Nephron (organoid): ENCODE measurements at regions not wholly inside any gene's neighbourhood (a gene's known extent, or its start where the extent isn't known, plus 50 kb on each side); places are given as distances from the start of the nearest gene placed in this dataset.

Source experiments
- H3K27ac Mint-ChIP-seq, 3 experiments: 2 replicates each; pipeline ENCODE4 v1.8.0; 2020; ENCODE audit warnings: mixed read lengths in 3 of 3, mild to moderate bottlenecking in 2 of 3, moderate library complexity in 1 of 3
- H3K27me3 Mint-ChIP-seq: 2 replicates; pipeline ENCODE4 v1.8.0; 2021; ENCODE audit warnings: low read depth, mild to moderate bottlenecking, moderate library complexity, mixed read lengths
- H3K36me3 Mint-ChIP-seq: 2 replicates; pipeline ENCODE4 v1.8.0; 2020; ENCODE audit warnings: low read depth, mixed read lengths
- H3K4me1 Mint-ChIP-seq: 2 replicates; pipeline ENCODE4 v1.8.0; 2020; ENCODE audit warnings: mixed read lengths
- H3K4me3 Mint-ChIP-seq, 3 experiments: 2 replicates each; pipeline ENCODE4 v1.8.0; 2020; ENCODE audit warnings: mild to moderate bottlenecking in 3 of 3, mixed read lengths in 3 of 3, moderate library complexity in 2 of 3
- H3K9me3 Mint-ChIP-seq: 2 replicates; pipeline ENCODE4 v1.8.0; 2020; ENCODE audit warnings: mixed read lengths
- TF ChIP-seq, protein P1 (sequence below), 3 experiments: fragments of 200-600 bp; sonication (generic); IDR thresholded peaks; one replicate each; pipeline ENCODE4 v1.5.0; 2021; ENCODE audit warnings: antibody characterized with exemption in 3 of 3; ENCODE audit not compliant: unreplicated experiment in 3 of 3

GRCh38 chr14:96997269-96997668 is 200.1 kb downstream of the VRK1 start:
- H3K27me3 Mint-ChIP-seq, result peaks cover 14% of the 10 kb centered on the region

DNA sequence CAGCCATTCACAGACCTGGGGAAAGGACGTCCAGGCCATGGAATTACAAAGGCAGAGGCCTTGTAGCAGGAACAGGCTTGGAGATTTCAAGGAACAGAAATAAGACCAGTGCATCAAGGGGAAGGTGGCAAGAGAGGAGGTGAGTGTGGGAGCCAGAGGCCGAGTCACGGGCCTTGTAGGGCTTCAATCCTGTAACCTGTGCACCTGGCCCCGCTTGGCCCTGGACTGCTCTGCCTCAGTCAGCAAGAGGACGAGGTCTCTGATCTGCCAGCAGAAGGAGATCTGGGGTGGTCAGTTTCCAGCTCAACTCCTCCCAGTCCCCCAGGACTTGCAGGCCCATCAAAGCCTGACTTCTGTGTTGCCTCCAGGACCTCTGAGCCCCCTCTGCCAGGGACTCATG is 200.8 kb downstream of the VRK1 start:
- TF ChIP-seq, protein P1, sequence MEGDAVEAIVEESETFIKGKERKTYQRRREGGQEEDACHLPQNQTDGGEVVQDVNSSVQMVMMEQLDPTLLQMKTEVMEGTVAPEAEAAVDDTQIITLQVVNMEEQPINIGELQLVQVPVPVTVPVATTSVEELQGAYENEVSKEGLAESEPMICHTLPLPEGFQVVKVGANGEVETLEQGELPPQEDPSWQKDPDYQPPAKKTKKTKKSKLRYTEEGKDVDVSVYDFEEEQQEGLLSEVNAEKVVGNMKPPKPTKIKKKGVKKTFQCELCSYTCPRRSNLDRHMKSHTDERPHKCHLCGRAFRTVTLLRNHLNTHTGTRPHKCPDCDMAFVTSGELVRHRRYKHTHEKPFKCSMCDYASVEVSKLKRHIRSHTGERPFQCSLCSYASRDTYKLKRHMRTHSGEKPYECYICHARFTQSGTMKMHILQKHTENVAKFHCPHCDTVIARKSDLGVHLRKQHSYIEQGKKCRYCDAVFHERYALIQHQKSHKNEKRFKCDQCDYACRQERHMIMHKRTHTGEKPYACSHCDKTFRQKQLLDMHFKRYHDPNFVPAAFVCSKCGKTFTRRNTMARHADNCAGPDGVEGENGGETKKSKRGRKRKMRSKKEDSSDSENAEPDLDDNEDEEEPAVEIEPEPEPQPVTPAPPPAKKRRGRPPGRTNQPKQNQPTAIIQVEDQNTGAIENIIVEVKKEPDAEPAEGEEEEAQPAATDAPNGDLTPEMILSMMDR (IDR thresholded peaks at IDR 0.05; ENCODE audit: unreplicated experiment in 3 of 3), result no peak
- Mint-ChIP-seq H3K27ac (no peak overlapping the region), H3K9me3 (no peaks in the 10 kb centered on the region), H3K4me3 (no peak overlapping the region), H3K36me3 (no peaks in the 10 kb centered on the region), H3K27me3 (peaks cover 10% of the 10 kb centered on the region), H3K4me1 (no peaks in the 10 kb centered on the region)

More at GRCh38 chr14:96997269-96997668, 200.1 kb downstream of the VRK1 start:
- Mint-ChIP-seq H3K27ac (no peak overlapping the region), H3K9me3 (no peaks in the 10 kb centered on the region), H3K4me1 (no peaks in the 10 kb centered on the region), H3K36me3 (no peaks in the 10 kb centered on the region), H3K4me3 (no peak overlapping the region)
- TF ChIP-seq, protein P1 (IDR thresholded peaks at IDR 0.05; ENCODE audit: unreplicated experiment in 3 of 3), result no peak

DNA sequence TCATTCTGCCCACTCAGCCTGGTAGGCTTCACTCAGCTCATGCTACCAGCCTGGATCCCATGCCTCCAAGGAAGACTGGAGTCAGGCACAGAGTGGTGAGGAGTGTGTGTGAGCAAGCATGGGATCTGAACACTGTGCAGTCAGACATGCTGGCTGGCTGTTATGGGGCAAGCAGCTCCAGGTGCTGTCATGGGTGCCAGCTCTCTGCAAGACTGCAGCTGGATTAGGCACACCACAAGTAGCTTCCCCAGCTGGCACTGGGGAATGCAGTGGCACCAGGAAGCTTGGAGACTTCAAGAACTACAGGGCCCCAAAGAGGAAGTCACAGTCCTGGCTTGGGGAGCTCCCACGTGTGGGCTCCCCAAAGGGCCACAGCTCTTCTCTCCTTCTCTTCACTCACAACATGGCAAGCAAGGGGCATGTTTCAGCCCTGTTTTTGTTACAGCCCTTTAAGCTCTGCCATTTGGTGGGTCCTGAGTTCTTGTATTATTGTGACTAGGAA is 202.5 kb downstream of the VRK1 start:
- peaks cover 4% of the 10 kb centered on the region for H3K27me3 Mint-ChIP-seq

GRCh38 chr14:97002454-97002853 is 205.3 kb downstream of the VRK1 start:
- H3K4me1 Mint-ChIP-seq, result no peaks in the 10 kb centered on the region
- no peaks in the 10 kb centered on the region for H3K36me3 Mint-ChIP-seq
- H3K27me3 Mint-ChIP-seq, result no peaks in the 10 kb centered on the region
- H3K4me3 Mint-ChIP-seq, result no peak overlapping the region
- TF ChIP-seq, protein P1 (IDR thresholded peaks at IDR 0.05; ENCODE audit: unreplicated experiment in 3 of 3), result no peak
- H3K9me3 Mint-ChIP-seq, result no peaks in the 10 kb centered on the region
- no peak overlapping the region for H3K27ac Mint-ChIP-seq

More for the DNA sequence above, 202.5 kb downstream of the VRK1 start:
- no peaks in the 10 kb centered on the region for H3K36me3 Mint-ChIP-seq
- H3K9me3 Mint-ChIP-seq, result no peaks in the 10 kb centered on the region
- no peaks in the 10 kb centered on the region for H3K4me1 Mint-ChIP-seq
- H3K27ac Mint-ChIP-seq, result no peak overlapping the region
- TF ChIP-seq, protein P1 (IDR thresholded peaks at IDR 0.05; ENCODE audit: unreplicated experiment in 3 of 3), result no peak
- H3K4me3 Mint-ChIP-seq, result no peak overlapping the region

DNA sequence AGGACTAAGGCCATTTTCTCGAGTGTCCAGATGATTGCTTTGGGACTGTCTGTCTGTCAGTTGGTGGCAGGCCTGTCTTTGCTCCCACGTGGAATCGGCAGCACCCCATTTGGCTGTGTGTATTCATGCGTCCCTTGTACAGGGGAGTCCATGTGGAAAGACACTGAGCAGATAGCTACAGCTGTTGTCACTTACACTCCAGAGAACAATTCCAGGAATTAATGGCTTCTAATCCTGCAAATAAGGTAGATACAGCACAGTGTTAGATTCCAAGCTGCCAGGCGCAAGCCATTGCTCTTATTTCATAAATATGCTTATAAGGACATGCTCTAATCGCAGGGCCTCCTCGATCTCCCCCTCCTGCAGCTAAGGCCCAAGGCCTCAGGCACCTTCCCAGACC is 208.8 kb downstream of the VRK1 start:
- no peak overlapping the region for H3K4me3 Mint-ChIP-seq
- peaks cover 5% of the 10 kb centered on the region for H3K27me3 Mint-ChIP-seq
- no peaks in the 10 kb centered on the region for H3K36me3 Mint-ChIP-seq
- no peaks in the 10 kb centered on the region for H3K4me1 Mint-ChIP-seq
- TF ChIP-seq, protein P1 (IDR thresholded peaks at IDR 0.05; ENCODE audit: unreplicated experiment in 3 of 3), result no peak
- no peaks in the 10 kb centered on the region for H3K9me3 Mint-ChIP-seq
- no peak overlapping the region for H3K27ac Mint-ChIP-seq

- H3K27ac Mint-ChIP-seq, result no peak overlapping the region
- H3K36me3 Mint-ChIP-seq, result no peaks in the 10 kb centered on the region
- H3K27me3 Mint-ChIP-seq, result peaks cover 6% of the 10 kb centered on the region
- TF ChIP-seq, protein P1 (IDR thresholded peaks at IDR 0.05; ENCODE audit: unreplicated experiment in 3 of 3), result no peak
- H3K9me3 Mint-ChIP-seq, result no peaks in the 10 kb centered on the region
- H3K4me3 Mint-ChIP-seq, result no peak overlapping the region
- no peaks in the 10 kb centered on the region for H3K4me1 Mint-ChIP-seq
Observed at GRCh38 chr14:97010491-97011160, 213.4 kb downstream of the VRK1 start.
